Dendritic cell treated with granulocyte-macrophage colony-stimulating factor and Interleukin-4, amounts not matched to agents 40 ng/mL and 50 ng/mL, for 4 days (primary cell): ENCODE measurements at regions not wholly inside any gene's neighbourhood (a gene's known extent, or its start where the extent isn't known, plus 50 kb on each side); places are given as distances from the start of the nearest gene placed in this dataset.
"Not testable (repeated sequence)": the region's sequence is repeated elsewhere in the genome, so short reads cannot be mapped to it uniquely, and the experiment has no call there.

Experiments used
- H3K27ac Mint-ChIP-seq: one replicate; pipeline ENCODE4 v1.8.0; 2022; ENCODE audit warnings: mild to moderate bottlenecking, mixed read lengths
- H3K27me3 Mint-ChIP-seq: one replicate; pipeline ENCODE4 v1.8.0; 2022; ENCODE audit warnings: mild to moderate bottlenecking, mixed read lengths
- H3K36me3 Mint-ChIP-seq: one replicate; pipeline ENCODE4 v1.8.0; 2022; ENCODE audit warnings: low read depth, mixed read lengths
- H3K4me1 Mint-ChIP-seq: one replicate; pipeline ENCODE4 v1.8.0; 2022; ENCODE audit warnings: low read depth, mixed read lengths
- H3K4me3 Mint-ChIP-seq: one replicate; pipeline ENCODE4 v1.8.0; 2022; ENCODE audit warnings: mild to moderate bottlenecking, moderate library complexity, mixed read lengths
- H3K9me3 Mint-ChIP-seq: one replicate; pipeline ENCODE4 v1.8.0; 2022; ENCODE audit warnings: mixed read lengths
- intact Hi-C: fragments of 100-400 bp; cut with micrococcal nuclease; formaldehyde crosslinking; loops from one replicate; pipeline ENCODE4 v1.15.0; 2022

GRCh38 chr21:41611441-41611840, 103.5 kb upstream of the TMPRSS2 start:
- intact Hi-C loops = loop anchor here (2.0 to 10.0 kb wide), 3 partner anchors 205 to 503 kb away; no protein-coding TSS in a partner anchor
- H3K4me3 Mint-ChIP-seq = no peak overlapping the region
- H3K9me3 Mint-ChIP-seq = no peaks in the 10 kb centered on the region
- H3K27me3 Mint-ChIP-seq = peaks cover 37% of the 10 kb centered on the region
- H3K36me3 Mint-ChIP-seq = no peaks in the 10 kb centered on the region
- H3K27ac Mint-ChIP-seq = no peak overlapping the region
- peaks cover 4% of the 10 kb centered on the region for H3K4me1 Mint-ChIP-seq

- peaks cover 37% of the 10 kb centered on the region for H3K27me3 Mint-ChIP-seq
- not testable (repeated sequence) for H3K36me3 Mint-ChIP-seq, H3K9me3 Mint-ChIP-seq, H3K4me3 Mint-ChIP-seq, H3K27ac Mint-ChIP-seq, H3K4me1 Mint-ChIP-seq
- intact Hi-C loops = loop anchor here (1.0 to 10.0 kb wide), 4 partner anchors 168 to 504 kb away; no protein-coding TSS in a partner anchor
Measured at GRCh38 chr21:41610840-41611115, 102.8 kb upstream of the TMPRSS2 start.

DNA sequence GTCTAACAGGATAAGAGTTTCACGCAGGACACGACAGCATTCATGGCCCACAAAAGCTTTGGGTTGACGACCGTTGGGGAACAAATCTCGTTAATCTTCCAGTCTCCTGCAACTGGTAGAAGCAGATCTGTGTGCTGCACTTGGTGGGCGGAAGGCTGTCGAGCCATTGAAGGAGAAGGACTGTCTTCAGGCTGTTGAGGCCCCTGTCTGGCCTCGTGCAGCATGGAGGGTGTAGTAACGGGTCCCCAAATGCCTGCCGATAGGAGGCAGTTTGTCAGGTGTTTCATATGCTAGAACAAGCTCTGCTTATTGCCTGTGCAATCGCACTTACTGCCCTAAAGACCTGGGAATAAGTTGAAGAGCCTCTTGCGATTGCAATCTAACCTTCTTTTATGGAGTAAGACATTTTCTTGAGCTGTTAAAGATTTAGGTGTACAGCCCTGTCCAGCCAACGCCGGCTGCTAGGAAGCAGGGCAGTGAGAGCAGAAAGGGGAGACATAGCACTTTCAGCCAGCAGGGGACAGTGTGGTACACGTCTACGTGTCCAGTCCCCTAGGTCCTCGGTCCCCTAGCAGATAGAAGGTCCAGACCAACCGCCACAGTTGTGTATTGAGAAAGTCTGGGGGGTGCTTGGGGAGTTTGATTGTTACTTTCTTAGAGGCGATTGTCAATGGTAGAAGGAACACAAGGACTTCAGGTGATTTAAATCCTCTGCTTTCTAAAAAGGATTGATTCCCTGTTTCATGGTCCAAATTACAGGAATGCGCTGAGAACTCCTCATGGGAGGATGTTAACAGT, 102.3 kb upstream of the TMPRSS2 start:
- intact Hi-C loops = loop anchor here (1.0 to 10.0 kb wide), 4 partner anchors 168 to 505 kb away; no protein-coding TSS in a partner anchor
- Mint-ChIP-seq H3K36me3 (no peaks in the 10 kb centered on the region), H3K27me3 (peaks cover 37% of the 10 kb centered on the region), H3K27ac (no peak overlapping the region), H3K4me3 (no peak overlapping the region), H3K4me1 (peaks cover 4% of the 10 kb centered on the region), H3K9me3 (no peaks in the 10 kb centered on the region)

DNA sequence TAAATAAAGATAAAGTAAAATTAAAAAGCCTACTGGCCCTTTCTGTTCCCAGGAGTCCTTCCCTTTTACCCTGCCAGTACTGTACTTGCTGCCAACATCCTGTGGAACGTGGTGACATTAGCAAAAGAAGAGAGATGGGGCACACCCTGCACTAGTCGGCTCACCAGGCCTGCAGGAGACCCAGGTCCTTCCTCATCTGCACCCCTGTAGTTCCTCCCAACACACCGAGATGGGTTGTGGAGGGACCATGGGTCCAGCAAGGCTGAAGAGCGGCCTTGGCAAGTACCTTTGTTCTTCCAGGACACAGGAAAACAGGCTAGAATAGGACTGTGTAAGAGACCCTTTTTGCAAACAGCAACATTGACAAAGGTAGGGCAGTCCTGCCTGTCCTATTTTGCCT, 98.7 kb upstream of the TMPRSS2 start:
- H3K4me1 Mint-ChIP-seq = peaks cover 4% of the 10 kb centered on the region

DNA sequence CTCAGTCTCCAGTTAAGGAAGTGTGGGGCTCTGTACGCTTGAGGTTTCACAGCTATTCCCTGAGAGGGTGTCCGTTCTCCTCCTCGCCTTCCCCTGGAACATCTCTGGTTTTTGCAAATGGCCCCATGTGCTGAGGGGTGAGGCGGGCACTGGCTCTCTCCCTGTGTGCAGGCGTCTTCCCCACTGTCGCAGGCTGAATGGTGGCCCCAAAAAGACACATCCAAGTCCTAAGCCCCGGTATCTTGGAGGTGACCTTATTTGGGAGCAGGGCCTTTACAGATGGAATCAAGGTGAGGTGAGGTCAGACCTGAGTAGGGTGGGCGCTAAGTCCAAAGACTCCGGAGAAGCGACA, 98.0 kb upstream of the TMPRSS2 start:
- intact Hi-C loops = no loop called here
- H3K36me3 Mint-ChIP-seq = no peaks in the 10 kb centered on the region
- peaks cover 18% of the 10 kb centered on the region for H3K27me3 Mint-ChIP-seq
- no peaks in the 10 kb centered on the region for H3K9me3 Mint-ChIP-seq
- peaks cover 4% of the 10 kb centered on the region for H3K4me1 Mint-ChIP-seq
- no peak overlapping the region for H3K4me3 Mint-ChIP-seq
- H3K27ac Mint-ChIP-seq = no peak overlapping the region

More for the DNA sequence above, 98.7 kb upstream of the TMPRSS2 start:
- Mint-ChIP-seq H3K36me3 (no peaks in the 10 kb centered on the region), H3K27ac (no peak overlapping the region), H3K27me3 (peaks cover 24% of the 10 kb centered on the region), H3K4me3 (no peak overlapping the region), H3K9me3 (no peaks in the 10 kb centered on the region)
- intact Hi-C loops = no loop called here

- Mint-ChIP-seq H3K4me1 (peaks cover 4% of the 10 kb centered on the region), H3K27me3 (peaks cover 13% of the 10 kb centered on the region)
Measured at GRCh38 chr21:41605178-41605933, 97.4 kb upstream of the TMPRSS2 start.

DNA sequence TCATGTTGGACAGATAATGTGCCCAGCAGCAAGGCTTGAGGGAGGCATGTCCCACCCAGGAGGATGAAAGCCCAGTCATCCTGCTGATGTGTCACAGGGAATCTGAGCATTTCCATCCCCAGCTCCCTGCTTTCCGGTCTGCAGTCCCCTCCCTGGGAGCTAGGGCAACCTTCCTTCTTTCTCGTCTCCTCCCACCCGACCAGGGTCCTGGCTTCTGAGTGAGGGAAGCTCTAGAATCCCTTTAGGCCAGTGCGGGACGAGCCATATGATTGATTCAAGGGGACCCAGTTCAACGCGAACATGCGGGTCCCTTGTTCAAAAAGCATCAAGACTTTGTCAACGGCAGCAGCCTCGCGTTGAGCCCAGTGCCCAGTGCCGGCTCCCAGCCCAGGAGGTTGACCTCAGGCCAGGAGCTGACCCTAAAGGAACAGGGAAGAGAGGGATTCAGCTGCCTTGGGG, 96.7 kb upstream of the TMPRSS2 start:
- intact Hi-C loops = no loop called here
- H3K27me3 Mint-ChIP-seq = peaks cover 7% of the 10 kb centered on the region
- H3K4me1 Mint-ChIP-seq = peaks cover 4% of the 10 kb centered on the region
- H3K4me3 Mint-ChIP-seq = no peak overlapping the region
- no peaks in the 10 kb centered on the region for H3K36me3 Mint-ChIP-seq
- no peaks in the 10 kb centered on the region for H3K9me3 Mint-ChIP-seq
- no peak overlapping the region for H3K27ac Mint-ChIP-seq

More at GRCh38 chr21:41605178-41605933, 97.4 kb upstream of the TMPRSS2 start:
- no peak overlapping the region for H3K27ac Mint-ChIP-seq
- no peaks in the 10 kb centered on the region for H3K9me3 Mint-ChIP-seq
- no peaks in the 10 kb centered on the region for H3K36me3 Mint-ChIP-seq
- intact Hi-C loops = no loop called here
- H3K4me3 Mint-ChIP-seq = no peak overlapping the region

GRCh38 chr21:41603476-41603875, 95.5 kb upstream of the TMPRSS2 start:
- Mint-ChIP-seq H3K27ac (no peak overlapping the region), H3K27me3 (peaks cover 11% of the 10 kb centered on the region), H3K36me3 (no peaks in the 10 kb centered on the region), H3K4me1 (peaks cover 11% of the 10 kb centered on the region), H3K4me3 (no peak overlapping the region), H3K9me3 (no peaks in the 10 kb centered on the region)
- intact Hi-C loops = no loop called here

- no peak overlapping the region for H3K4me3 Mint-ChIP-seq
- H3K27me3 Mint-ChIP-seq = peaks cover 14% of the 10 kb centered on the region
- intact Hi-C loops = no loop called here
- no peak overlapping the region for H3K27ac Mint-ChIP-seq
- H3K9me3 Mint-ChIP-seq = no peaks in the 10 kb centered on the region
- no peaks in the 10 kb centered on the region for H3K36me3 Mint-ChIP-seq
- H3K4me1 Mint-ChIP-seq = peaks cover 7% of the 10 kb centered on the region
Measured at GRCh38 chr21:41602531-41602930, 94.6 kb upstream of the TMPRSS2 start.

DNA sequence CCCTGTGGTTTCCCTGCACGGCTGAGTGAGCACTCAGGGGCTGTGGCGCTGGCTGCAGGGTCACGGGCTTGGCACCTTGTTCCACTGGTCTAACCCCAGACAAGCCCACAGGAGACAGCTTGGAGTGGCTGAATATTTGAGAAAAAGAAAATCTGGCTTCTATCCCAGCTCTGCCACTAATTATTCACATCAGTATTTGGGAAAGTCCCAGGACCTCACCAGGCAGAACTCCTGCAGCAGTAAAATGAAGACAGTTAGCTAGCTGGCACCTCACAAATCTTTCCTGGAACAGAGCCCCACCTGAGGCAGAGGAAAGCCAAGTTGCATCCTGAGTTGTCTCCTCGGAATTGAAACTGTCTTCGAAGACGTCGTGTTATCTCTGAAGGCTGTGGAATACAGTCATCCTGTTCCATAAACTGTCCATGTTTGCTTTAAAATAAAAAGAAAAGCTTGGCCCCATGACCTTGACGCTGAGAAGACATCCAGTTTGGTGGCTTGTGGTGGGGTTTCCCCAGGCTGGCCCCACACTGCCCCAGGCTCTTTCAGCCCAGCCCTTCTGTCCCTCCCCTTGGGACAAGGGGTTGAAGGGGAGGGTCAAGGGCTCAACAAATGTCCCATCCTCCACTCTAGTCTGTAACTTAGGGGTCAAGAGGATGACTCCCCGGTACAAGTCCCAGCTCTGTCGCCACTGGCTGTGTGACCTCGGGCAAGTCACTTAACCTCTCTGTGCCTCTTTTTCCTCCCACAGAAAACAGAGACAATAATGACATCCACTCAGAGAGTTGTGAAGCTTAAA, 93.8 kb upstream of the TMPRSS2 start:
- Mint-ChIP-seq H3K4me1 (peaks cover 7% of the 10 kb centered on the region), H3K27me3 (peaks cover 14% of the 10 kb centered on the region), H3K36me3 (no peaks in the 10 kb centered on the region), H3K27ac (no peak overlapping the region), H3K9me3 (no peaks in the 10 kb centered on the region), H3K4me3 (no peak overlapping the region)
- intact Hi-C loops = no loop called here

DNA sequence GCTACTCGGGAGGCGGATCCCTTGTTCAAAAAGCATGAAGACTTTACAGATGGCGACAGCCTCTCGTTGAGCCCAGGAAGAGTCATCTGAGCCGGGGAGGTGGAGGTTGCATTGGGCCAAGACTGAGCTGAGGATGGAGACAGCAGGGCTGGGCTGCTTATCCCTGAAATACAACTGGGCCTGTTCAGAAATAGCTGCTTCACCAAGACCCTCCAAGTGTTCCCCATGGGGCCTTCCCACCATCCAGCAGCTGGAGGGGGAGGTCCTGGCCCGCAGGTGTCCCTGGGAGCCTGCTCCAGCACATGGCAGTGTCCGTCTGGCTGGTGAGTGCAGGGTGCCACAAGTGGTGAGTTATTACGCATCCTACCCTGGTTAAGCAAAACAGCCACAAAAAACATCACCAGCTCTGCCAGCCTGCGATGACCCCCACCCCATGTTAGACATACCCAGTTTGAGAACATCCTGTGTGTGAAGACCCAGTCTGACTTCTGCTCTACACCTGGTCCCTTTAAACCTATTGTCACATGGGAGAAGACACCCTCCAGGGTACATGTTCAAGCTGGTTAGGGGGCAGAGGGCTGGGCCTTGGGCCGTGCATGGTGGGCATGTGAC, 93.1 kb upstream of the TMPRSS2 start:
- Mint-ChIP-seq H3K4me3 (no peak overlapping the region), H3K27ac (no peak overlapping the region), H3K27me3 (peaks cover 13% of the 10 kb centered on the region), H3K36me3 (no peaks in the 10 kb centered on the region), H3K9me3 (no peaks in the 10 kb centered on the region), H3K4me1 (peaks cover 7% of the 10 kb centered on the region)
- intact Hi-C loops = no loop called here

- Mint-ChIP-seq H3K9me3 (no peaks in the 10 kb centered on the region), H3K27ac (no peak overlapping the region), H3K4me1 (peaks cover 7% of the 10 kb centered on the region), H3K27me3 (peaks cover 12% of the 10 kb centered on the region), H3K36me3 (no peaks in the 10 kb centered on the region), H3K4me3 (no peak overlapping the region)
- intact Hi-C loops = no loop called here
Measured at GRCh38 chr21:41600556-41600955, 92.6 kb upstream of the TMPRSS2 start.

DNA sequence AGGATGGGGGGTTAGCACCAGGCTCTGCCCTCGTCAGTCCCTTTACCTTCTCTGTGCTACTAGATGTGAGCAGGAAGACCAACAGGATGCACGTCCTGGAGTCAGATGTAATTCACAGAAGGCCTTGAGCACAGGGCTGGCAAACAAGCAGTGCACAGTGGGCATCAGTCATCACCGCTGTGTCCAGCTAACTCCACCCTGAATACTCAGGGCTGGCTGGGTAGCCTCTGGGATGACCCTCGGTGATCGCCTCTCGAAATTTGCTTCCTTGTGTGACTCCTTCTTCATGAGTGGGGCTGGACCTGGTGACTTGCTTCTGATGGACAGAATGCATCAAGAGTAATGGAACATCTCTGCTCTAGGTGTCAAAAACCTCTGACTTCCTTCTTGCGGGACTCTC, 92.2 kb upstream of the TMPRSS2 start:
- Mint-ChIP-seq H3K27ac (no peak overlapping the region), H3K36me3 (no peaks in the 10 kb centered on the region), H3K9me3 (no peaks in the 10 kb centered on the region), H3K4me1 (peaks cover 7% of the 10 kb centered on the region), H3K27me3 (peaks cover 12% of the 10 kb centered on the region), H3K4me3 (no peak overlapping the region)
- intact Hi-C loops = no loop called here
